ENCODE measurements at regions not wholly inside any gene's neighbourhood (a gene's known extent, or its start where the extent isn't known, plus 50 kb on each side); places are given as distances from the start of the nearest gene placed in this dataset.
"Not testable (repeated sequence)": the region's sequence is repeated elsewhere in the genome, so short reads cannot be mapped to it uniquely, and the experiment has no call there.

DNA sequence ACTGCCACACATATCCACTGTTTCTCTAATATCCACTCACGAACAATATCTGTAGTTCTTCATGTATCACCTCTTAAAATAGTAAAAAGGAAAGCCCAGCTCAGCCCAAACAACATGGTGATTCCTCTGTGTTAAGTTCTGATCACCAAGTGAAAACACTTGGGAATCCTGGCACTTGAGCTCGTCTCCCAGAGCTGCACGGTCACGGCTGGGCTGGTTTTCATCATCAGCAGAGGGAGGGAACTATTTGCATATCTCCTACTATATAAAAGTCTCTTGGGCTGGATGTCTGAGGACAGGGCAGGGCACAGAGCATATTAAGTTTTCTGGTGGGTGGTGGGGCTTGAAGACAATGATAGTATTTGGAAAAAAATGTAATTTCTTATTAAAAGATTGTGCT lies 870.6 kb downstream of the TMEM121 start:
- no peak for DNase-seq (ENCODE audit: low read depth in 2 of 2)
- no peaks in the 10 kb centered on the region for H3K27me3 ChIP-seq (ENCODE audit: control insufficient read depth, insufficient read depth, low read length)
- H3K4me3 ChIP-seq (replicated peaks in 1 of 4; ENCODE audit: control extremely low read depth in 1 of 4, insufficient read depth in 1 of 4, low read depth in 3 of 4, low read length in 4 of 4), result no peak overlapping the region

DNA sequence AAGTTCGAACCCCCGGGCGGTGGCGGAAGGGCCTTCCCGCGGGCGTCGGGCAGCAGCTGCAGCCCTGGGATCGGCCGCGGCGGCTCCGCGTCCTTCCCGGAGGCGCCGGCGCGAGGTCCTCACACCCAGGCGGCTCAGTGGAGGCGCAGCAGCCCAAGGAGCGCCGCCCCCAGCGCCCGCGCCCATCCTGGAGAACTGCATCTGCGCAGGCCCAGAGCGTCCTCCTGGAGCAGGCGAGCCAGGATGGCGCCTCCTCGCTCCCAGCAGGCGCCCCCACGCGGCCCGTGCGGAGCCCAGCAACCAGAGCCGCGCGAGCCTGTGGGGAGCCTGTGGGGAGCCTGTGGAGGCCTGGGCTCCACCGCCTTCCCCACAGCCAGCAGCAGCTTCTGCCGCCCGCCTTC lies 872.5 kb downstream of the TMEM121 start:
- not testable (repeated sequence) for H3K4me3 ChIP-seq (replicated peaks in 1 of 4; ENCODE audit: control extremely low read depth in 1 of 4, insufficient read depth in 1 of 4, low read depth in 3 of 4, low read length in 4 of 4); H3K9me3 ChIP-seq (ENCODE audit: control insufficient read depth, insufficient read depth, low read depth, low read length); H3K4me1 ChIP-seq (ENCODE audit: control insufficient read depth, extremely low read depth, insufficient read depth, low read length); H3K79me2 ChIP-seq (ENCODE audit: control insufficient read depth, insufficient read depth, low read length); H3K4me2 ChIP-seq (ENCODE audit: extremely low read depth, insufficient read depth, low read length); H3K27ac ChIP-seq (ENCODE audit: insufficient read depth, low read length); H4K20me1 ChIP-seq (ENCODE audit: control insufficient read depth, extremely low read depth, insufficient read depth, low read length); H2AFZ ChIP-seq (ENCODE audit: low read length); H3K9ac ChIP-seq (ENCODE audit: insufficient read depth, low read length); H3K36me3 ChIP-seq (ENCODE audit: control insufficient read depth, insufficient read depth, low read length); H3K27me3 ChIP-seq (ENCODE audit: control insufficient read depth, insufficient read depth, low read length); DNase-seq (ENCODE audit: low read depth in 2 of 2)

More for the DNA sequence above, 870.6 kb downstream of the TMEM121 start:
- H3K9me3 ChIP-seq (ENCODE audit: control insufficient read depth, insufficient read depth, low read depth, low read length), result no peaks in the 10 kb centered on the region
- H3K27ac ChIP-seq (ENCODE audit: insufficient read depth, low read length), result no peak overlapping the region
- no peaks in the 10 kb centered on the region for H4K20me1 ChIP-seq (ENCODE audit: control insufficient read depth, extremely low read depth, insufficient read depth, low read length)
- H3K9ac ChIP-seq (ENCODE audit: insufficient read depth, low read length), result no peak overlapping the region
- no peak overlapping the region for H2AFZ ChIP-seq (ENCODE audit: low read length)
- H3K4me1 ChIP-seq (ENCODE audit: control insufficient read depth, extremely low read depth, insufficient read depth, low read length), result no peaks in the 10 kb centered on the region
- no peak overlapping the region for H3K4me2 ChIP-seq (ENCODE audit: extremely low read depth, insufficient read depth, low read length)
- no peak for TF ChIP-seq EZH2 (IDR thresholded peaks at IDR 0.05; ENCODE audit: low read length, missing control alignments)
- TF ChIP-seq, protein P1, sequence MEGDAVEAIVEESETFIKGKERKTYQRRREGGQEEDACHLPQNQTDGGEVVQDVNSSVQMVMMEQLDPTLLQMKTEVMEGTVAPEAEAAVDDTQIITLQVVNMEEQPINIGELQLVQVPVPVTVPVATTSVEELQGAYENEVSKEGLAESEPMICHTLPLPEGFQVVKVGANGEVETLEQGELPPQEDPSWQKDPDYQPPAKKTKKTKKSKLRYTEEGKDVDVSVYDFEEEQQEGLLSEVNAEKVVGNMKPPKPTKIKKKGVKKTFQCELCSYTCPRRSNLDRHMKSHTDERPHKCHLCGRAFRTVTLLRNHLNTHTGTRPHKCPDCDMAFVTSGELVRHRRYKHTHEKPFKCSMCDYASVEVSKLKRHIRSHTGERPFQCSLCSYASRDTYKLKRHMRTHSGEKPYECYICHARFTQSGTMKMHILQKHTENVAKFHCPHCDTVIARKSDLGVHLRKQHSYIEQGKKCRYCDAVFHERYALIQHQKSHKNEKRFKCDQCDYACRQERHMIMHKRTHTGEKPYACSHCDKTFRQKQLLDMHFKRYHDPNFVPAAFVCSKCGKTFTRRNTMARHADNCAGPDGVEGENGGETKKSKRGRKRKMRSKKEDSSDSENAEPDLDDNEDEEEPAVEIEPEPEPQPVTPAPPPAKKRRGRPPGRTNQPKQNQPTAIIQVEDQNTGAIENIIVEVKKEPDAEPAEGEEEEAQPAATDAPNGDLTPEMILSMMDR (conservative IDR thresholded peaks at IDR 0.05 in 1 of 2, IDR thresholded peaks at IDR 0.05 in 1 of 2; ENCODE audit: low read depth in 1 of 2, low read length in 2 of 2), result no peak
- H3K79me2 ChIP-seq (ENCODE audit: control insufficient read depth, insufficient read depth, low read length), result no peaks in the 10 kb centered on the region
- H3K36me3 ChIP-seq (ENCODE audit: control insufficient read depth, insufficient read depth, low read length), result no peaks in the 10 kb centered on the region

DNA sequence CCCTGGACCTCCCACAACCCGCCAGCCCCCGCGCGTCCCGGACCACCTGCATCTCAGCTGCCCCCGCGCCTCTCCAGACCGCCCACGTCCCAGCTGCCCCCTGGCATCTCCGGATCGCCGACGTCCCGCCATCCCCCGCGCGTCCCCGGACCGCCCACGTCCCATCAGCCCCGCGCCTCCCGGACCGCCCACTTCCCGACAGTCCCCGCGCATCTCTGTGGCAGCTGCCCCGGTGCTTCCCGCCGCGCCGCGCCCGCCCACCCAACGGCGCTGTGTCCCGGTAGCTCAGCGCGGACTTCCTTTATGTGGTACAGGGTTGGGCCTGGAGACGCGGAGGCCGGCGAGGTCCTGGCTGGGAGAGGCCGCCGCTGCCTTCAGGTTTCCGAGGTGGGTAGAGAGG lies 874.9 kb downstream of the TMEM121 start:
- not testable (repeated sequence) for H4K20me1 ChIP-seq (ENCODE audit: control insufficient read depth, extremely low read depth, insufficient read depth, low read length); H3K27me3 ChIP-seq (ENCODE audit: control insufficient read depth, insufficient read depth, low read length); H3K4me3 ChIP-seq (replicated peaks in 1 of 4; ENCODE audit: control extremely low read depth in 1 of 4, insufficient read depth in 1 of 4, low read depth in 3 of 4, low read length in 4 of 4); DNase-seq (ENCODE audit: low read depth in 2 of 2); H3K9me3 ChIP-seq (ENCODE audit: control insufficient read depth, insufficient read depth, low read depth, low read length); H3K27ac ChIP-seq (ENCODE audit: insufficient read depth, low read length); H3K9ac ChIP-seq (ENCODE audit: insufficient read depth, low read length); H3K4me2 ChIP-seq (ENCODE audit: extremely low read depth, insufficient read depth, low read length); H2AFZ ChIP-seq (ENCODE audit: low read length); H3K36me3 ChIP-seq (ENCODE audit: control insufficient read depth, insufficient read depth, low read length); H3K79me2 ChIP-seq (ENCODE audit: control insufficient read depth, insufficient read depth, low read length); H3K4me1 ChIP-seq (ENCODE audit: control insufficient read depth, extremely low read depth, insufficient read depth, low read length)

DNA sequence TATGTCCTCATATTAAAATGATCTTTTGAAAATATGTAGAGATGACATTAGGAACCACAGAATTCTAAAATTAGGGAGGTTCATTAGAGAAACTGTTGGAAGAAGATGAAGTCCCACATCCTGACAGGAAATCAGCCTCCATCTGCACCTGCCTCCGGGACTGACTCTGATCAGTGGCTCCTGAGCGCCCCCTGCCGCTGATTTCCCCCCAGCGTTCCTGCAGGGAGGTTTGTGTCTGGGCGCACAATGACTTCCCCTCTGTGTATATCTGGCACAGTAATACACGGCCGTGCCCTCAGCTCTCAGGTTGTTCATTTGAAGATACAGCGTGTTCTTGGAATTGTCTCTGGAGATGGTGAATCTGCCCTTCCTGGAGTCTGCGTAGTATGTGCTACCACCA lies 883.8 kb downstream of the TMEM121 start:
- not testable (repeated sequence) for H3K27me3 ChIP-seq (ENCODE audit: control insufficient read depth, insufficient read depth, low read length); H3K79me2 ChIP-seq (ENCODE audit: control insufficient read depth, insufficient read depth, low read length); DNase-seq (ENCODE audit: low read depth in 2 of 2)

More for the DNA sequence above, 883.8 kb downstream of the TMEM121 start:
- H3K4me2 ChIP-seq (ENCODE audit: extremely low read depth, insufficient read depth, low read length); H3K36me3 ChIP-seq (ENCODE audit: control insufficient read depth, insufficient read depth, low read length); H3K9ac ChIP-seq (ENCODE audit: insufficient read depth, low read length); H4K20me1 ChIP-seq (ENCODE audit: control insufficient read depth, extremely low read depth, insufficient read depth, low read length); H3K4me1 ChIP-seq (ENCODE audit: control insufficient read depth, extremely low read depth, insufficient read depth, low read length); H3K27ac ChIP-seq (ENCODE audit: insufficient read depth, low read length); H2AFZ ChIP-seq (ENCODE audit: low read length); H3K9me3 ChIP-seq (ENCODE audit: control insufficient read depth, insufficient read depth, low read depth, low read length); H3K4me3 ChIP-seq (replicated peaks in 1 of 4; ENCODE audit: control extremely low read depth in 1 of 4, insufficient read depth in 1 of 4, low read depth in 3 of 4, low read length in 4 of 4): not testable (repeated sequence)
